Left ventricle myocardium inferior (tissue), 1 donor: ENCODE measurements at regions not wholly inside any gene's neighbourhood (a gene's known extent, or its start where the extent isn't known, plus 50 kb on each side); places are given as distances from the start of the nearest gene placed in this dataset.
"Not testable (repeated sequence)": the region's sequence is repeated elsewhere in the genome, so short reads cannot be mapped to it uniquely, and the experiment has no call there.

Experiments
- DNase-seq: peaks from one replicate; pipeline ENCODE4 v3.0.0-alpha.2; 2020
- H3K27ac ChIP-seq: fragments of 200-600 bp; replicated peaks from 2 replicates; pipeline ENCODE4 v1.8.0; 2021
- H3K27me3 ChIP-seq: fragments of 200-600 bp; 2 replicates; pipeline ENCODE4 v1.8.0; 2021; ENCODE audit warnings: low read depth
- H3K36me3 ChIP-seq: fragments of 200-600 bp; 2 replicates; pipeline ENCODE4 v1.8.0; 2021
- H3K4me1 ChIP-seq: fragments of 200-600 bp; 2 replicates; pipeline ENCODE4 v1.8.0; 2021
- H3K4me3 ChIP-seq: fragments of 200-600 bp; 2 replicates; pipeline ENCODE4 v1.8.0; 2021; ENCODE audit warnings: mild to moderate bottlenecking, moderate library complexity
- H3K9me3 ChIP-seq: fragments of 200-600 bp; replicated peaks from 2 replicates; pipeline ENCODE4 v1.8.0; 2021
- CTCF ChIP-seq: fragments of 200-600 bp; IDR thresholded peaks from 2 replicates; pipeline ENCODE4 v1.8.0; 2021; ENCODE audit warnings: antibody characterized with exemption, mild to moderate bottlenecking, borderline replicate concordance
- intact Hi-C: fragments of 100-400 bp; cut with micrococcal nuclease; formaldehyde crosslinking; loops from one replicate; pipeline ENCODE4 v1.11.0; 2022
- donor health status: DM: no; HTN: yes; CAD: no; lungs with severe emphysema.

- no peak for TF ChIP-seq CTCF
- Histone ChIP-seq H3K4me1 (no peaks in the 10 kb centered on the region), H3K9me3 (peaks cover 5% of the 10 kb centered on the region), H3K27ac (no peak overlapping the region), H3K27me3 (no peaks in the 10 kb centered on the region), H3K4me3 (no peak overlapping the region), H3K36me3 (no peaks in the 10 kb centered on the region)
- intact Hi-C loops, result no loop called here
- no peak for DNase-seq
These were observed 162.7 kb upstream of the CNOT2 start for GRCh38 chr12:70080566-70080965.

- H3K4me3 ChIP-seq, result no peak overlapping the region
- H3K9me3 ChIP-seq, result peaks cover 5% of the 10 kb centered on the region
- DNase-seq, result no peak
- no peaks in the 10 kb centered on the region for H3K4me1 ChIP-seq
- H3K36me3 ChIP-seq, result no peaks in the 10 kb centered on the region
- no peak for TF ChIP-seq CTCF
- H3K27me3 ChIP-seq, result no peaks in the 10 kb centered on the region
- H3K27ac ChIP-seq, result no peak overlapping the region
- intact Hi-C loops, result no loop called here
These were observed 160.1 kb upstream of the CNOT2 start for GRCh38 chr12:70082997-70083676.

GRCh38 chr12:70083677-70084020, 159.6 kb upstream of the CNOT2 start:
- no peak overlapping the region for H3K27ac ChIP-seq
- H3K4me3 ChIP-seq, result no peak overlapping the region
- H3K9me3 ChIP-seq, result peaks cover 5% of the 10 kb centered on the region
- no peak for DNase-seq
- no peaks in the 10 kb centered on the region for H3K4me1 ChIP-seq
- no peaks in the 10 kb centered on the region for H3K36me3 ChIP-seq
- TF ChIP-seq CTCF, result no peak
- intact Hi-C loops, result no loop called here
- no peaks in the 10 kb centered on the region for H3K27me3 ChIP-seq

- DNase-seq, intact Hi-C loops, H3K27me3 ChIP-seq, H3K27ac ChIP-seq, H3K36me3 ChIP-seq, H3K4me3 ChIP-seq, H3K4me1 ChIP-seq, H3K9me3 ChIP-seq: not testable (repeated sequence)
These were observed 156.9 kb upstream of the CNOT2 start for GRCh38 chr12:70086372-70086771.

- Histone ChIP-seq H3K36me3 (no peaks in the 10 kb centered on the region), H3K4me1 (no peaks in the 10 kb centered on the region), H3K4me3 (no peak overlapping the region), H3K27me3 (no peaks in the 10 kb centered on the region), H3K9me3 (no peaks in the 10 kb centered on the region), H3K27ac (no peak overlapping the region)
- intact Hi-C loops, result no loop called here
- TF ChIP-seq CTCF, result no peak
- DNase-seq, result no peak
These were observed 152.2 kb upstream of the CNOT2 start for GRCh38 chr12:70091021-70091521.

- Histone ChIP-seq H3K4me1 (no peaks in the 10 kb centered on the region), H3K36me3 (no peaks in the 10 kb centered on the region), H3K27ac (no peak overlapping the region), H3K27me3 (no peaks in the 10 kb centered on the region), H3K9me3 (no peaks in the 10 kb centered on the region), H3K4me3 (no peak overlapping the region)
- intact Hi-C loops, result no loop called here
- DNase-seq, result no peak
- TF ChIP-seq CTCF, result no peak
These were observed 148.8 kb upstream of the CNOT2 start for GRCh38 chr12:70094467-70094866.
